CD4-positive, alpha-beta T cell treated with Interleukin-6 for 4 hours (primary cell): ENCODE measurements at regions not wholly inside any gene's neighbourhood (a gene's known extent, or its start where the extent isn't known, plus 50 kb on each side); places are given as distances from the start of the nearest gene placed in this dataset.
"Not testable (repeated sequence)": the region's sequence is repeated elsewhere in the genome, so short reads cannot be mapped to it uniquely, and the experiment has no call there.

Experiments
- DNase-seq: peaks from one replicate; pipeline ENCODE4 v3.0.0-alpha.2; 2020; ENCODE audit warnings: mixed read lengths

DNA sequence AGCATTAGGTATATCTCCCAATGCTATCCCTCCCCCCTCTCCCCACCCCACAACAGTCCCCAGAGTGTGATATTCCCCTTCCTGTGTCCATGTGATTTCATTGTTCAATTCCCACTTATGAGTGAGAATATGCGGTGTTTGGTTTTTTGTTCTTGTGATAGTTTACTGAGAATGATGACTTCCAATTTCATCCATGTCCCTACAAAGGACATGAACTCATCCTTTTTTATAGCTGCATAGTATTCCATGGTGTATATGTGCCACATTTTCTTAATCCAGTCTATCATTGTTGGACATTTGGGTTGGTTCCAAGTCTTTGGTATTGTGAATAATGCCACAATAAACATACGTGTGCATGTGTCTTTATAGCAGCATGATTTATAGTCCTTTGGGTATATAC is 194.6 kb upstream of the WSB1 start:
- not testable (repeated sequence) for DNase-seq

GRCh38 chr17:27104605-27105221 is 189.2 kb upstream of the WSB1 start:
- DNase-seq, result not testable (repeated sequence)

DNA sequence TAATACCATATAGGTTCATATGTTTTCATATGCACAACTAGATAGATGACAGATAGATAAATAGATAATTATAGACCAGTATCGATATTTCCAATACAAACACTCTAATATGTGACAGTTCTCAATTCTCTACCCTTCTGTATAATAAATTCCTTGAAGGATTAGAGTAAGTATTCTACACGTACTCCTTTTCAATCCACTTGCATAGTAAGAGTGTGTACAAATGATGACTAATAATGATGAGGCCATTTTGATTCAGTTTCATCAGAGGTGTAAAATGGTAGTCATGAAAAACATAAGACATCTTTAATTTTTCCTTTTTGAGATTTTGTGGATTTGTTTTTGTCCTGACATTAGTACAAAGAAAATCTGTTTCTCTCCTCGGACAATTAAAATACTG is 188.3 kb upstream of the WSB1 start:
- no peak for DNase-seq

DNA sequence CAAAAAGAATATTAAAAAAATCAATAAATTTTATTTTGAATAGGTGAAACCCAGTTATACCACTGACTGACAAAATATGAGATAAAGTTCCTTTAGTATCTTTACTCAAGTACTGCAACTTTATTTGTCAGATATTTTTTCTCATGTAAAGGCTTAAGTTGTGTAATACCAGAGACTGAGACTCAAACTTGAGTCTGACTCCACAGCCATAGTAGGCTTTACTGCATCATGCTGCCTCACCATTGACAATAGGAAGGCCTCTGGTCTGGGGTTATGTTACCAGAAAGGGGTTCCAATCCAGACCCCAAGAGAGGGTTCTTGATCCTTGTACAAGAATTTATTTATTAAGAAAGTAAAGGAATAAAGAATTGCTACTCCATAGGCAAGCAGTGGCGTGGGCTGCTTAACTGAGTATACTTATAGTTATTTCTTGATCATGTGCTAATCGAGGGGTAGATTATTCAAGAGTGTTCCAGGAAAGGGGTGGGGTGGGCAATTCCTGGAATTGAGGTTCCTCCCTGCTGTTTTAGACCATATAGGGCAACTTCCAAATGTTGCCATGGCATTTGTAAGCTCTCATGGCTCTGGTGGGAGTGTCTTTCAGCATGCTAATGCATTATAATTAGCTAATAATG is 187.4 kb upstream of the WSB1 start:
- no peak for DNase-seq

DNA sequence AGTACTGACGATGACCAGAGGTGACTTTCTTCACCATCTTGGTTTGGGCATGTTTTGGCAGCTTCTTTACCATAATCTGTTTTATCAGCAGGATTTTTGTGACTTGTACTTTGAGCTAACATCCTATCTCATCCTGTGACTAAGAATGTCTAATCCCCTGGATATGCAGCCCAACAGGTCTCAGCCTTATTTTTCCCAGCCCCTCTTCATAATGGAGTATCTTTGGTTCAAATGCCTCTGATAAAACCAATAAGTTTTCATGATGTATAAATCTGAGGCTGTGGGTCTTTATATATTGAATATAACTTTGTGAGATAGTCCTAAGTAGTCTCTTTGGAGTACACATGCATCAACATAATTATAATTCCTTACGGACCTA is 186.9 kb upstream of the WSB1 start:
- DNase-seq, result no peak

- not testable (repeated sequence) for DNase-seq
These were observed 186.3 kb upstream of the WSB1 start for GRCh38 chr17:27107386-27108328.

DNA sequence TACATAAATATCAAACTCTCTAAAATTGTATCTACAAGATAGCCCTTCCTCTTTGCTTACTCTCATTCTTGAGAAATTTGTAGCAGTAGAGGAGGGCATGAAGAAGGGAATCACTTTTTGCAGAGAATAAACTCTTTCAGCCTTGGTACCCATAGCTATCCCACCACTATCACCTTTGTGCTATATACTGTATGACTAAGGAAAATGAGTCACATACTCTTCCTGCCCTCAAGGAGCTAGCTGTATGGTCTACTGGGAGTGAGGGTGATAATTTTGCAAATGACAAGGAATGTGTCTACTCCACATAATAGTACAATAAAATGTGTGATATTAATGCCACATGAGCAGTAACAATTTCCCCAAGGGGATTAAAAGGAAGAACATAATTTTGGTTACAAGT is 184.6 kb upstream of the WSB1 start:
- no peak for DNase-seq

DNA sequence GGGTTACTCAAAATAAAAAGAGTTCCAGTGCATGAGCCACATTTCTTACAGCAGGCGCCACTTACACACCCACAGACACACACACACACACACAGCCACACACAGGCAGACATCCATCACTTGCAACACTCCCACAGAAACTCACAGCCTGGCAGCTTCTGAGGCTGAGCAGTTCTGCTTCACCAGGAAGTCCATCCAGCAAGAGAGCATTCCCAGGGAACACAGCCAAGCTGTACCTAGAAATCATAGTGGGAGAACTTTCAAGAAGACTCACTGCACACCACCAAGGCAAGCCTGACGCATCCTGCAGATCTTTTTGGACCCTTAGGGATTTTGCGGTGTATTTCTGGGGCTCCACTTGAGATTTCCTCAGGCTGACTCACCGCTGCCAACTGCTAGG is 140.9 kb upstream of the WSB1 start:
- DNase-seq, result no peak

DNA sequence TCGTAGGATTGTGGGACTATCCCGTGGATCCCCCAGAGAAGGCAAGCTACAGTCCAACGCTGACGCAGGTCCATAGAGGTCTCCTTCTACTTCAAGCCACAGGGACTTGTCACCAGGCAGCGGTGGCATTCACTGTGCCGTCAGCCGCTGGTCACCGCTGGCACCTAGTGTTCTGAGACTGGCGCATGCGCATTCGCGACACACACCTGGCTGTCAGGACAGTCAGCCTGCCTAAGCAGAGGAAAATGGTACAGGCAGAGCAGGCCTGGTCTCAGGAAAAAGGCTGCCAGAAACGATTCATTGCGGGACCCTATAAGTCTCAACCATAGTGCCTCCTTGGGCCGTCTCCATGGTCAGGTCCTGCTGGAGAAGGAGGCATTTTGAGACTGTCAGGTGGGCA is 138.0 kb upstream of the WSB1 start:
- no peak for DNase-seq

- no peak for DNase-seq
These were observed 136.6 kb upstream of the WSB1 start for GRCh38 chr17:27157297-27157696.

GRCh38 chr17:27157898-27158297 is 136.0 kb upstream of the WSB1 start:
- no peak for DNase-seq

DNA sequence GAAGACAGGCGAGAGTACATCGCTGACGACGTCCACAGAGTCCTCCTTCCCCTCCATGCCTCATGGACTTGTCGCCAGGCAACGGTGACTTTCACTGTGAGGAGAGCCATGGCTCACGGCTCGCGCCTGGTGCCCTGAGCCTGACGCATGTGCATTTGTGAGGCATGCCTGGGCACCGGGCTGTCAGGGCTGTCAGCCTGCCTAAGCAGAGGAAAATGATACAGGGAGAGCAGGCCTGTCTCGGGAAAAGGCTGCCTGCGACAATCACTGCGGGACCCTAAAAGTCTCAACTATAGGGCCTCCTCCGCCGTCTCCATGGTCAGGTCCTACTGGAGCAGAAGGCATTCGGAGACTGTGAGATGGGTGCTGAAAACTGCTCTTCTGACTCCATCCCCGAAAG is 135.5 kb upstream of the WSB1 start:
- DNase-seq, result no peak

DNA sequence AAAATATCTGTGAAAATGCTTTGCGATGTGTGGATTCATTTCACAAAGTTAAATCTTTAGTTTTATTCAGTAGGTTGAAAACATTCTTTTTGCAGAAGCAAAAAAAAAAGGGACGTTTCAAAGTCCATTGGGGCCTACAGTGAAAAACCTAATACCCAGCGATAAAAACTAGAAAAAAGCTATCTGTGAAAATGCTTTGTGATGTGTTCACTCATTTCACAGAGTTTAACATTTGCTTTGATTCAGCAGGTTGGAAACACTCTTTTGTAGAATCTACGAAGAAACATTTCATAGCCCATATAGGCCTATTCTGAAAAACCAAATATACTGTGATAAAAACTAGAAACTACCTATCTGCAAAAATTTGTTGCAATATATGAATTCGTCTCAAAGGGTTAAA is 113.6 kb upstream of the WSB1 start:
- no peak for DNase-seq

DNA sequence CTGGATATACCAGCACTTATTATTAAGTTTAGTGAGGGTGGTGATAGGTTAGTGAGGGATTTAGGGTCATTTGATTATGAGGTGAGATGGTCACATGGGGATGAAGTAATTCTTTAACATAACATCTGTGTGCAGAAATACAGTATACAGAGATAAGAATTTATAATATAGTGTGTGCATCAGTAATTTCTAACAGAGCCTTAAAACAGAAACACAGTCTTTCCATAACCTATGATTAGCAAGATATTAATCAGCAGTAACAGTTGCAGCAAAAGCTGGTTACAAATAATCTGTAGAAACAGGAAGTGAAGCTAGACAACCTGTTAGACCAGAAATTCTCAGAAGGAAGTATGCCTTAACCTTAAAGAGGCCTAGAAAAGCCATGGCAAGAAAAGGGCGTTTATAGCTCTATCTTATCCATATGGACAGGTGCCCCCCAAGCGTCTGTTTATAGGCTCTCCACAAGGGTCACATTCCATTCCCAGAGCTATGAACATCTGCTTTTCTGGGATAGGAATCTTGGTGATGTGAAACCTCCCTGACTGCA is 112.5 kb upstream of the WSB1 start:
- DNase-seq, result not testable (repeated sequence)

GRCh38 chr17:27181935-27182334 is 112.0 kb upstream of the WSB1 start:
- no peak for DNase-seq

DNA sequence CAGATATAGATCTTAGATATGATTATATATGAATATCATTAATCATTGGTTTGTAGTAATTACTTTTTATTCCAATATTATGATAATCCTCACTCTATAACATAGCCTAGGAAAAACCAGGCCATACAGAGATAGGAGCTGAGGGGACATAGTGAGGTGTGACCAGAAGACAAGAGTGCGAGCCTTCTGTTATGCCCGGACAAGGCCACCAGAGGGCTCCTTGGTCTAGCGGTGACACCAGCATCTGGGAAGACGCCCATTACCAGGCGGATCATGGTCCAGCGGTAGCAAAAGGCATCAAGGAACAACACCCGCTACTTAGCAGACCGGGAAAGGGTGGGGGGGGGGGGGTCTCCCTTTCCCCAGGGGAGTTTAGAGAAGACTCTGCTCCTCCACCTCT is 96.4 kb upstream of the WSB1 start:
- not testable (repeated sequence) for DNase-seq

DNA sequence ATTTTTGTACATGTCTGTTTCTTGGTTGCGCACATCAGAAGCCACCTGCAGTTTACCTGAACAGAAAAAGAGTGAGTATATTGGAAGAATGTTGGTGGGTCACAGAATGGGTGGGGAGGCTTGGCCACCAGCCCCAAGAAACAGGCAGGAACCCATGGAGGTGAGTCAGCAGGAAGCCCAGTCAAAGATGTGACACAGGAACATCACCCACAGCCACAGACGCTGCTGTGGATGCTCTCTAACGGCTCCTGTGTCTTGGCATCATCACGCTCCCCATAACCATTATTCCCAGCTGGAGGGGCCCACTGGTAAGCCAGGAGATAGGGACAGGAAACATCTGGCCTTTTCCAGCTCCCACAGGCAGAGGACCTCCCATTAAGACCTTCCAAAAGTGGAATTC is 94.0 kb upstream of the WSB1 start:
- DNase-seq, result no peak

DNA sequence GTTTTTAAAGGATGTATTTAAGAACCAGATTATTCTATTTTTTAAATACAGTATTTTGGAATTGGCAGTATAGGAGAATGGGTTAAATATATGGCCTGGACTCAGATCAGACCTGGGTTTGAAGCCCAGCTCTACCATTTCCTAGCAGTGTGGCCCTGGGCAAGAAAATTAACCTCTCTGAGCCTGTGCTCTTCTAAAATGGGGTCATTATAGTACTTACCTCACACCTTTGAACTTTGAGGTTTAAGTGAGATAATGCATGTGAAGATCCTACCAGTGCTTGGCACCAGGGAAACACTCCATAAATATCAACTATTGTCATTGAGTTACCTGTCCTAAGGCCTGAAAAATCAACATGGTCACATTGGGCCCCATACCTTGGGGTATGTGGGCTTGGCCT is 93.4 kb upstream of the WSB1 start:
- no peak for DNase-seq

- DNase-seq, result no peak
These were observed 90.7 kb upstream of the WSB1 start for GRCh38 chr17:27203241-27203640.

DNA sequence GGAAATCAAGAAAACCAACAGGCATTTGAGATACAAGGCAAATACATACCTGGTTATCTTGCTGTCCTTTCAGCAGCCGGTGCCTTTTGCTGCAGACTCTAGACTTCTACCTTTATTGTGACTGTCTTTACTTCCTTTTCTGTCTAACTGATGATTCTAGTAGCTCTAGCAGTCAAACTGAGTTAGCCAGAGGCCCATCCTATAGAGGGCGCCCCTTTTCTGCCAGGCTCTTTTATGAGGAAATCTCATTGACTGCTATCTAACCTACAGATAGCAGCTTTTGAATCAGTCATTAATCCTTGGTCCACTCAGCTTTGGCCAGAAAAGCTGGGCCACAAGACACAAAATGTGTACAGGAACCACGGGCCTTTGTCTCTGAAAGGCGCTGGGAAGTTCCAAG is 87.5 kb upstream of the WSB1 start:
- DNase-seq, result no peak

- DNase-seq, result no peak
These were observed 86.8 kb upstream of the WSB1 start for GRCh38 chr17:27207073-27207513.

DNA sequence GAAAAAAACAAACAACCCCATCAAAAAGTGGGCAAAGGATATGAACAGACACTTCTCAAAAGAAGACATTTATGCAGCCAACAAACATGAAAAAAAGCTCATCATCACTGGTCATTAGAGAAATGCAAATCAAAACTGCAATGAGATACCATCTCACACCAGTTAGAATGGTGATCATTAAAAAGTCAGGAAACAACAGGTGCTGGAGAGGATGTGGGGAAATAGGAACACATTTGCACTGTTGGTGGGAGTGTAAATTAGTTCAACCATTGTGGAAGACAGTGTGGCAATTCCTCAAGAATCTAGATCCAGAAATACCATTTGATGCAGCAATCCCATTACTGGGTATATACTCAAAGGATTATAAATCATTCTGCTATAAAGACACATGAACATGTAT is 85.5 kb upstream of the WSB1 start:
- DNase-seq, result not testable (repeated sequence)

GRCh38 chr17:27209316-27209715 is 84.6 kb upstream of the WSB1 start:
- DNase-seq, result no peak

GRCh38 chr17:27210809-27211208 is 83.1 kb upstream of the WSB1 start:
- not testable (repeated sequence) for DNase-seq
